Parathyroid adenoma (tissue), 2 donors: ENCODE measurements at regions not wholly inside any gene's neighbourhood (a gene's known extent, or its start where the extent isn't known, plus 50 kb on each side); places are given as distances from the start of the nearest gene placed in this dataset.

ENCODE experiments used
- H2AFZ ChIP-seq: fragments of 300-600 bp; sonication (generic); one replicate; pipeline ENCODE4 v1.7.0; 2017; ENCODE audit warnings: antibody characterized with exemption, mild to moderate bottlenecking
- H3K27ac ChIP-seq: fragments of 300-600 bp; sonication (generic); one replicate; pipeline ENCODE4 v1.7.0; 2017
- H3K27me3 ChIP-seq: fragments of 300-600 bp; sonication (generic); one replicate; pipeline ENCODE4 v1.7.0; 2017; ENCODE audit warnings: low read length; ENCODE audit not compliant: control insufficient read depth, insufficient read depth
- H3K36me3 ChIP-seq: fragments of 300-600 bp; sonication (generic); one replicate; pipeline ENCODE4 v1.7.0; 2017; ENCODE audit warnings: low read length; ENCODE audit not compliant: control insufficient read depth, insufficient read depth
- H3K4me1 ChIP-seq: fragments of 300-600 bp; sonication (generic); one replicate; pipeline ENCODE4 v1.7.0; 2017; ENCODE audit warnings: control low read depth
- H3K4me2 ChIP-seq: fragments of 300-600 bp; sonication (generic); one replicate; pipeline ENCODE4 v1.7.0; 2017; ENCODE audit warnings: low read length
- H3K4me3 ChIP-seq: fragments of 300-600 bp; sonication (generic); one replicate; pipeline ENCODE4 v1.7.0; 2017; ENCODE audit warnings: low read depth, low read length
- H3K79me2 ChIP-seq: fragments of 300-600 bp; sonication (generic); one replicate; pipeline ENCODE4 v1.7.0; 2017; ENCODE audit warnings: control low read depth
- H3K9ac ChIP-seq: fragments of 300-600 bp; sonication (generic); one replicate; pipeline ENCODE4 v1.7.0; 2017; ENCODE audit warnings: mild to moderate bottlenecking
- H3K9me3 ChIP-seq: fragments of 300-600 bp; sonication (generic); one replicate; pipeline ENCODE4 v1.7.0; 2017; ENCODE audit warnings: low read length; ENCODE audit not compliant: control insufficient read depth
- TF ChIP-seq, protein P1 (sequence below): fragments of 300-600 bp; sonication (generic); IDR thresholded peaks from one replicate; pipeline ENCODE4 v1.7.0; 2017; ENCODE audit warnings: antibody characterized with exemption, mild to moderate bottlenecking
- donor health status: primary hyperparathyroidism.

DNA sequence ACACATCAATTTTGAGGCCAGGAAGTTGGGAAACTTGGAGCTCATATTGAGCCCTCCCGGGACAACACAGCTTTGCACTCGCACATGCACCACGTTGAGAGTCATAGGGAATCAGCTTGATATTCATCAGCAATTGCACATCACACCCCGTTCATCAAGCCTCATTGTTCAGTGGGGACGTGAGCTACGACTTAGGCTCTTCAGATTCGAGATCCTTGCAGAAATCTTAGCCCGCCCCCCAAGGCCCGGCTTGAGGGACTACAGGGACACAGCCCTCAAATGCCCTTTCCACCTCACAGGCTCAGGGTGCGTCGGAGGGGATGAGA is 93.0 kb upstream of the MAFB start:
- Histone ChIP-seq H3K27ac (no peak overlapping the region), H2AFZ (no peak overlapping the region)

DNA sequence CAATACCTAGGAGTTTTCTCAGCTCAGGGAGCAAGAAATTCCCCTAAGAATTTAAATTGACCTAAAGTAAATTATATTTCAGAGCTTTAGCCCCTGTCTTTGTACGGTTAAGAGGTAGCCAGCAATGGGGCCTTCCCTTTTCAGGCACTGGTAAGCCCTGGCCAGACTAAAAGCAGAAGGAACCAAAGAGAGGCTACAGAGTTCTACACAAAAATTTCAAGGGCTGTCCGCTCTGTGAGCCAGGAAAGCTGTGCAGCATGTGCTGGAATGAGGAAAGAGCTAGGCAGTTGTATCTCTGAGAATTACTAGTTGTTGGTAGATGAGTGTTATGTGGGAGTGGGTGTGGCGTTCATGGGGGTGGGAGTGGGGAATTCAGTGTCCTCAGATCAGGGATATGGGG is 96.3 kb upstream of the MAFB start:
- Histone ChIP-seq H3K27me3 (no peaks in the 10 kb centered on the region), H3K79me2 (no peaks in the 10 kb centered on the region), H3K9me3 (no peaks in the 10 kb centered on the region), H3K36me3 (no peaks in the 10 kb centered on the region), H2AFZ (no peak overlapping the region), H3K4me2 (no peak overlapping the region), H3K27ac (no peak overlapping the region), H3K4me1 (peaks cover 23% of the 10 kb centered on the region), H3K9ac (no peak overlapping the region), H3K4me3 (no peak overlapping the region)
- TF ChIP-seq, protein P1, sequence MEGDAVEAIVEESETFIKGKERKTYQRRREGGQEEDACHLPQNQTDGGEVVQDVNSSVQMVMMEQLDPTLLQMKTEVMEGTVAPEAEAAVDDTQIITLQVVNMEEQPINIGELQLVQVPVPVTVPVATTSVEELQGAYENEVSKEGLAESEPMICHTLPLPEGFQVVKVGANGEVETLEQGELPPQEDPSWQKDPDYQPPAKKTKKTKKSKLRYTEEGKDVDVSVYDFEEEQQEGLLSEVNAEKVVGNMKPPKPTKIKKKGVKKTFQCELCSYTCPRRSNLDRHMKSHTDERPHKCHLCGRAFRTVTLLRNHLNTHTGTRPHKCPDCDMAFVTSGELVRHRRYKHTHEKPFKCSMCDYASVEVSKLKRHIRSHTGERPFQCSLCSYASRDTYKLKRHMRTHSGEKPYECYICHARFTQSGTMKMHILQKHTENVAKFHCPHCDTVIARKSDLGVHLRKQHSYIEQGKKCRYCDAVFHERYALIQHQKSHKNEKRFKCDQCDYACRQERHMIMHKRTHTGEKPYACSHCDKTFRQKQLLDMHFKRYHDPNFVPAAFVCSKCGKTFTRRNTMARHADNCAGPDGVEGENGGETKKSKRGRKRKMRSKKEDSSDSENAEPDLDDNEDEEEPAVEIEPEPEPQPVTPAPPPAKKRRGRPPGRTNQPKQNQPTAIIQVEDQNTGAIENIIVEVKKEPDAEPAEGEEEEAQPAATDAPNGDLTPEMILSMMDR: no peak

More for the DNA sequence above, 93.0 kb upstream of the MAFB start:
- no peaks in the 10 kb centered on the region for H3K79me2 ChIP-seq
- no peak overlapping the region for H3K4me2 ChIP-seq
- no peak overlapping the region for H3K9ac ChIP-seq
- H3K36me3 ChIP-seq: no peaks in the 10 kb centered on the region
- TF ChIP-seq, protein P1: no peak
- no peaks in the 10 kb centered on the region for H3K27me3 ChIP-seq
- no peaks in the 10 kb centered on the region for H3K9me3 ChIP-seq
- H3K4me1 ChIP-seq: peaks cover 27% of the 10 kb centered on the region
- H3K4me3 ChIP-seq: no peak overlapping the region

DNA sequence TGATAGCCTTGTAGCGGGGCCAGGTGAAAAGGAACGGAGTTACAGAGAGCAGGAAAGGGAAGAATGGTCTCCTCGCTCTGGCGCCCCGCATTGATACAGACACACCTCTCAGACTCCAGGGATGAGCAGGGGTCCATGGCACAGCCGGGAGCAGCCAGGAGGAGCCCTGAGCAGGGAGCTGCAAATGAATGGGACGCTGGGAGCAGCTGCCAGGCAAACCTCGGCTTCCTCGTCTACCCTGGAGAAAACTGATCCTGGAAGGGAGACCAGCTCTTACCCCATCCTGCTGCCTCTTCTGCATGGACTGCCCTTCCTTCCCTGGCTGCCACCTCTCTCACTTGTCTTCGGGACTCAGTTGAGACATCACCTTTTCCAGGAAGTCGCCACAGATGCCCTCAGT is 97.3 kb upstream of the MAFB start:
- H3K9me3 ChIP-seq: no peaks in the 10 kb centered on the region
- no peak overlapping the region for H2AFZ ChIP-seq
- no peaks in the 10 kb centered on the region for H3K79me2 ChIP-seq
- H3K27me3 ChIP-seq: no peaks in the 10 kb centered on the region
- H3K4me3 ChIP-seq: no peak overlapping the region
- H3K4me2 ChIP-seq: no peak overlapping the region
- H3K36me3 ChIP-seq: no peaks in the 10 kb centered on the region
- TF ChIP-seq, protein P1: no peak
- H3K27ac ChIP-seq: no peak overlapping the region
- H3K4me1 ChIP-seq: peaks cover 17% of the 10 kb centered on the region
- no peak overlapping the region for H3K9ac ChIP-seq

DNA sequence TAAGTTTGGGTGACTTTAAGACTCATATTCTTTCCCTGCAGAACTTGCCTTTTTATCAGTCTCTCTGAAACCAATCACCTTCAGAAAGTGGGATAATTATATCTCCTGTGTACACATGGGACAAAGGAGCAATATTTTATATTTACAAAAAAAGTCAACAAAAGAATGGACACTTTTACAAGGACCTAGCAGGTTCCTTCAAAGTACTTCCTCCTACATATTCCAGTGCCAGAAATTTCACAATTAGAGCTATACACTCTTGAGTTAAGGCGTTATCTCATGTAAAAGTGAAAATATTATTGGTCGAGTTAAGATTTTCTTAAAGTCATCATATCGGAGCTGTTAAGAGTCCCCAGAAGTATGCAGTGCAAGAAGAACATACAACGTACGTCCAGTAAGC is 98.9 kb upstream of the MAFB start:
- Histone ChIP-seq H3K4me1 (peaks cover 5% of the 10 kb centered on the region), H2AFZ (no peak overlapping the region), H3K27ac (no peak overlapping the region), H3K4me3 (no peak overlapping the region), H3K36me3 (no peaks in the 10 kb centered on the region), H3K9me3 (no peaks in the 10 kb centered on the region), H3K9ac (no peak overlapping the region), H3K4me2 (no peak overlapping the region), H3K79me2 (no peaks in the 10 kb centered on the region), H3K27me3 (no peaks in the 10 kb centered on the region)
- TF ChIP-seq, protein P1: no peak

- H3K4me3 ChIP-seq: no peak overlapping the region
- H3K4me1 ChIP-seq: no peaks in the 10 kb centered on the region
- TF ChIP-seq, protein P1: peak; percentile 78
- no peaks in the 10 kb centered on the region for H3K9me3 ChIP-seq
- H3K27ac ChIP-seq: no peak overlapping the region
- H3K9ac ChIP-seq: no peak overlapping the region
- H3K27me3 ChIP-seq: no peaks in the 10 kb centered on the region
- H2AFZ ChIP-seq: peak overlapping the region; percentile 9
- H3K4me2 ChIP-seq: no peak overlapping the region
- peaks cover 4% of the 10 kb centered on the region for H3K79me2 ChIP-seq
- H3K36me3 ChIP-seq: no peaks in the 10 kb centered on the region
Measured at GRCh38 chr20:40797425-40797824, 108.4 kb upstream of the MAFB start.
